Small intestine (tissue), 7 donors: ENCODE measurements at regions not wholly inside any gene's neighbourhood (a gene's known extent, or its start where the extent isn't known, plus 50 kb on each side); places are given as distances from the start of the nearest gene placed in this dataset.
A peak's percentile ranks its signal among the peaks of the same experiment; 100 is the strongest.

Source experiments
- DNase-seq, 2 donors: peaks; one replicate each; pipeline versions ENCODE4 v3.0.0 to v3.0.0-alpha.2; 2013
- FAIRE-seq: peaks from 2 replicates; lab custom pipeline; 2012; peaks lifted over from hg19 to GRCh38; lab: Jason Lieb, UNC
- H3K27ac ChIP-seq, 3 donors: one replicate each; pipeline ENCODE4 v1.5.1; 2013; ENCODE audit warnings: low read length in 2 of 3, mild to moderate bottlenecking in 2 of 3, control low read depth in 1 of 3, inconsistent platforms in 1 of 3, low read depth in 1 of 3, moderate library complexity in 1 of 3
- H3K27me3 ChIP-seq, 3 donors: one replicate each; pipeline ENCODE4 v1.6.1; 2013; ENCODE audit warnings: low read length in 3 of 3, inconsistent platforms in 1 of 3; ENCODE audit not compliant: control insufficient read depth in 3 of 3, insufficient read depth in 3 of 3
- H3K36me3 ChIP-seq, 3 donors: one replicate each; pipeline ENCODE4 v1.6.1; 2013; ENCODE audit warnings: low read length in 3 of 3, inconsistent platforms in 1 of 3, low read depth in 1 of 3, mild to moderate bottlenecking in 1 of 3, moderate library complexity in 1 of 3; ENCODE audit not compliant: control insufficient read depth in 3 of 3, insufficient read depth in 2 of 3
- H3K4me1 ChIP-seq, 3 donors: one replicate each; pipeline ENCODE4 v1.6.1; 2013; ENCODE audit warnings: low read length in 2 of 3, inconsistent platforms in 1 of 3, low read depth in 1 of 3, mild to moderate bottlenecking in 1 of 3, moderate library complexity in 1 of 3; ENCODE audit not compliant: control insufficient read depth in 3 of 3, insufficient read depth in 2 of 3
- H3K4me3 ChIP-seq, 3 donors: one replicate each; pipeline ENCODE4 v1.5.1; 2013; ENCODE audit warnings: low read length in 3 of 3, control low read depth in 1 of 3, inconsistent platforms in 1 of 3, low read depth in 1 of 3, mild to moderate bottlenecking in 1 of 3, moderate library complexity in 1 of 3
- H3K9me3 ChIP-seq, 2 donors: one replicate each; pipeline ENCODE4 v1.6.1; 2013; ENCODE audit warnings: low read depth in 1 of 2, low read length in 1 of 2; ENCODE audit not compliant: control insufficient read depth in 2 of 2, insufficient read depth in 1 of 2
- WGBS, 3 donors: extraction: QIAGEN DNeasy Blood & Tissue Kit; methylation state at CpG; one replicate each; pipeline ENCODE4 v1.1.7; 2013; 5-methylcytosine and 5-hydroxymethylcytosine counted together
- donor health status: healthy with polysubstance abuse.
- donor health status: control.
- donor health status: control.
- donor health status: Bipolar disorder and iron deficiency.
- donor health status: healthy.

DNA sequence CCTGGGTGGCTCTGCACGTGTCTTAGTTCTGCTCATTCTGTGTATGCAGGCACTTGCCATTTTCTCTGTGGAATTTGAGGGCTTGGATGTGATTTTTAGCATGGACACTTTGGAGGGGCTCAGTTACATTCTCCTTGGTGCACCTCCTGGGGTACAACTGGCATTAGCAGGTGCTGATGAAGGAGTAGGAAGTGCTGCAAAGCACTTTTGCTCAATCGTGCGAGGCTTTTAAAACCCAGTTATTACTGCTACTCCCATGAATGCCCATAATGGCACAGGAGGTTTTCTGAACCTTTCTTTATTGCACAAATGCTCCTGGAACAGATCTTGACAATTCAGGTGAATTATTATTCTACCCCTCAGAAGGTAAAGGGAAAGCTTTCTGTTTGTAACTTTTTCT is 78.7 kb downstream of the SLC25A47 start:
- H3K4me1 ChIP-seq, result peaks cover 3 to 51% (median 19%) of the 10 kb centered on the region in 3 donors
- H3K4me3 ChIP-seq, result no peak overlapping the region
- no peaks in the 10 kb centered on the region for H3K9me3 ChIP-seq
- H3K27ac ChIP-seq, result no peak overlapping the region
- no peak for DNase-seq
- H3K27me3 ChIP-seq, result no peaks in the 10 kb centered on the region
- H3K36me3 ChIP-seq, result peaks cover 0 to 4% (median 0%) of the 10 kb centered on the region in 3 donors
- FAIRE-seq, result no peak
- WGBS, 3 donors, result 59 to 82% (median 74%) methylated on average over 3 of the region's 3 CpGs

DNA sequence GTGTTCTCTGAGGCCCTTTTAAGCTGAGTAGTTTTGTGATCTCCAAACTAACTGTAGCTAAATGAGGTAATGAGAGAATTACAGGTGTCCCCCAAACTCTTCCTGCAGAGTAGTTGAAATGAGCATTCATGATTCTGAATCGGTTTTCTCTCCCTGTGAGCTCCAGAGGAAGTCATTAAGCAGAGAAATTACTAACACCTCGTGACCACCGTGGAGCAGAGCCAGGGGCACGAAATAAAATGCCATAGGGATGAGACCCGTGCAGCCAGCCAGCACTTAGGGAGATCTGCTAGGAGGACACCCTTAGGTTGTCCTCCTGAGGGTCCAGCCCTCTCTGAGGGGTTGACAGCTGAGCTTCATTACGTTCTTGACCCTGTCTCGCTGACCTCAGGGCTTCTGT is 79.5 kb downstream of the SLC25A47 start:
- H3K36me3 ChIP-seq, result peaks cover 0 to 4% (median 0%) of the 10 kb centered on the region in 3 donors
- no peak overlapping the region for H3K4me3 ChIP-seq
- no peak for FAIRE-seq
- no peak for DNase-seq
- WGBS, 3 donors, result 57 to 66% (median 59%) methylated on average over 7 of the region's 7 CpGs
- H3K27ac ChIP-seq, result no peak overlapping the region
- peaks cover 3 to 57% (median 21%) of the 10 kb centered on the region in 3 donors for H3K4me1 ChIP-seq
- H3K9me3 ChIP-seq, result no peaks in the 10 kb centered on the region
- no peaks in the 10 kb centered on the region for H3K27me3 ChIP-seq

DNA sequence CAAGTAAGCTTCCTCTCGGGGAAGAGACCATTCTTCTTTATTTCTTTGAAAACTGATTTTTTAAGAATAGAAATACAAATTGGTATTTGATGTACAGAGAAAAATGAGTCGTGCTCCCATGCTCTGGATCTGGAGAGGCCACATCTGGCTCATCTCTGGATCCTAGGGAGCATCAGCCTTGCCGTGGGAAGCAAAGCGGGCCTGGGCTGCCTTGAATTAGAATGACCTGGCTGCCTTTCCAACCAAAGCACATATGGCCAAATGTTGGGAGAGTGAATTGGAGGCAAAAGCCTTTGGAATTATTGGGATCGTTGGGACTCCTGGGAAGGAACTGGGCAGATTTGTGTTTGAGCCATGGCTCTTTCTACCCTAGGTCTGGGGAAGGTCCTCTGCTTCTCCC is 80.0 kb downstream of the SLC25A47 start:
- H3K4me3 ChIP-seq, result no peak overlapping the region
- H3K9me3 ChIP-seq, result no peaks in the 10 kb centered on the region
- FAIRE-seq (no peak), DNase-seq (no peak)
- peaks cover 0 to 4% (median 0%) of the 10 kb centered on the region in 3 donors for H3K36me3 ChIP-seq
- H3K27me3 ChIP-seq, result no peaks in the 10 kb centered on the region
- 90 to 92% (median 91%) methylated on average over 5 of the region's 5 CpGs for WGBS, 3 donors
- H3K27ac ChIP-seq, result peak overlapping the region in 2 of 3 donors; percentile 57 to 80
- H3K4me1 ChIP-seq, result peaks cover 3 to 58% (median 24%) of the 10 kb centered on the region in 3 donors

DNA sequence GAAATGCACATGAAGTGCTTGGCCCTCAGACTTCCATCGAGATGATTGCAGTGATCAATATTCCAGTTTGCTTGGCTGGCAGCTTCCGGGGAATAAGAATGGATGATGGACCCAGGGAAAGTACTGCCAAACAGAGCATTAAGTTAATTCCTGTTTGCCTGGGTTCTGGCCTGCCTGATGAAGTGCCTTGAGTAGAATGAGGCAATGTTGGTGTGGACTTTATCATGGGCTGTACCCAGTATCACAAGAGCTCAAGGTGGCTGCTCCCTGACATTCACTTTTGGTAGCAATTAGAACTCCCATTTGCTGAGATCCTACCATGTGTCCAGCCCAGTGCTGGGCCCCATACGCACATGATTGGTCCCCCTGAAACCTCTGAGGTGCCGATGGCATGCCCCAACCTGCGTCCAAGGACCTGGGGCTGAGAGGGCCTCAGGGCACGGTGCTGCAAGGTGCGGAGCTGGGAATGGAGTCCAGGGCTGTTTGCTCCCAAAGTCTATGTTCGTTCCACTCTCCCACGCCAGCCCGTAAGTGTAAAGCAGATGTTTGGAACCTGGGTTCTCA is 80.7 kb downstream of the SLC25A47 start:
- DNase-seq (peak; percentile 85 to 88), FAIRE-seq (no peak)
- peaks cover 3 to 60% (median 24%) of the 10 kb centered on the region in 3 donors for H3K4me1 ChIP-seq
- no peaks in the 10 kb centered on the region for H3K9me3 ChIP-seq
- H3K27ac ChIP-seq, result peak overlapping the region in 2 of 3 donors; percentile 57 to 80
- H3K27me3 ChIP-seq, result no peaks in the 10 kb centered on the region
- 76 to 88% (median 83%) methylated on average over 10 of the region's 10 CpGs for WGBS, 3 donors
- peaks cover 0 to 5% (median 0%) of the 10 kb centered on the region in 3 donors for H3K36me3 ChIP-seq
- H3K4me3 ChIP-seq, result peak overlapping the region in 1 of 3 donors; percentile 6

DNA sequence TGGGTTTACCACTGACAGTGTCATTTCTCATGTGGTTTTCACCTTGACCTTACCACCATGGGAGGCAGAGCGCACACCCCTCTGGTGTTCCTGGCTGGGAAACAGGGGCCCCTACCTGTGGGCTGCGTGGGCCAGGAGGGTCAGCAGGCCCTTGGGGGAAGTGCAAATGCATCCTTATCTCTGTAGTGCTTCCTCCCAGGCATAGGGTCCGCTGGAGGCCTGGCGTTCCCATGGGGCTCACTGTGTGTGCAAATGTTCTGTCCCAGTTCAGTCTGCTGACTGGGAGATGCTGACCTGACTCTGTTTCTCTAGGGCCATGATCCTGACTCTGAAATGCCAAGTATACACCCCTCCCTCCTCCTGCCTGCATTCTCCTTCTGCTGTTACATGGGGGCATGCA is 81.3 kb downstream of the SLC25A47 start:
- Histone ChIP-seq H3K4me1 (peaks cover 3 to 64% (median 24%) of the 10 kb centered on the region in 3 donors), H3K9me3 (no peaks in the 10 kb centered on the region), H3K27ac (peak overlapping the region in 2 of 3 donors; percentile 57 to 80), H3K4me3 (peak overlapping the region in 1 of 3 donors; percentile 6), H3K36me3 (peaks cover 0 to 7% (median 0%) of the 10 kb centered on the region in 3 donors), H3K27me3 (no peaks in the 10 kb centered on the region)
- whole genome bisulfite sequencing, 3 donors, result 82 to 90% (median 88%) methylated on average over 4 of the region's 4 CpGs
- FAIRE-seq (no peak), DNase-seq (no peak)

GRCh38 chr14:100405760-100406455 is 82.8 kb downstream of the SLC25A47 start:
- peaks cover 0 to 7% (median 0%) of the 10 kb centered on the region in 3 donors for H3K36me3 ChIP-seq
- WGBS, 3 donors, result 43 to 72% (median 57%) methylated on average over 12 of the region's 12 CpGs
- peaks cover 3 to 70% (median 24%) of the 10 kb centered on the region in 3 donors for H3K4me1 ChIP-seq
- H3K27me3 ChIP-seq, result no peaks in the 10 kb centered on the region
- DNase-seq (no peak), FAIRE-seq (no peak)
- H3K4me3 ChIP-seq, result no peak overlapping the region
- peak overlapping the region; percentile 92 to 97 (median 93) for H3K27ac ChIP-seq
- no peaks in the 10 kb centered on the region for H3K9me3 ChIP-seq

- H3K4me1 ChIP-seq, result peaks cover 3 to 70% (median 24%) of the 10 kb centered on the region in 3 donors
- peak; percentile 91 to 98 for DNase-seq
Measured at GRCh38 chr14:100406505-100407131, 83.5 kb downstream of the SLC25A47 start.

DNA sequence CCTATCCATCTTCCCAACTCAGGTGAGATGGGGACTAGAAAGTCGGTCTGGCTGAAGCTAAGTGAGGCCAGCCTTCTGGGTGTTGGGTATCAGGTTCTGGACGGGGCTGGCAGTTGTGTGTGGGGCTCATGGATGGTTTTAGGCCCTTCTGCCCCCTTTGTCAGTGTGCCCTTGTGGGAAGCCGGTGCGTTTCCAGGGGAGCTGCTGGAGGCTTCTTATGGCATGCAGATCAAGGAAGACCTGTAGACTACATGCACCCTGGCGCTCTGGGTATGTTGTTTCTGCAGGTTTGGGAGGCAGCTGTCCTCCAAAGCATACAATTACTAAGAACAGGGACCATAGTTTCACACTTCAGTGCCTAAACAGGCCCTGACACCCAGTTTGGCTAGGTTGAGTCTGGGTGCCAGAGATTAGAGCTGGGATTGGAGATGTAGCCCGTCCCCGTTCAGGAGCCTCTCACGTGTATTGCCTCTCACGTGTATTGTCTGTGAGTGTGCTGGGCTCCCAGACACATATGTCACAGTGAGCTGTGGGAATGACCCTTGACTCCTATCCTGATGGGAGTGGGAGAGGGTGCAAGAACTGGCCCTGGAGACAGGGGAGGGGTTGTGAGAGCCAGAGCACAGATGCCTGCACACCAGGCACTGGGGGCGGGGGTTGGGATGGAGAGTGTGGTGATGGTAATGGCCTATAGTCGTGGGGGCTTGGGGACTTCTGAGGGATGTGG is 84.4 kb downstream of the SLC25A47 start:
- DNase-seq (peak in 1 of 2 donors; percentile 67), FAIRE-seq (no peak)
- no peaks in the 10 kb centered on the region for H3K27me3 ChIP-seq
- WGBS, 3 donors, result 44 to 85% (median 60%) methylated on average over 11 of the region's 11 CpGs
- H3K9me3 ChIP-seq, result no peaks in the 10 kb centered on the region
- peaks cover 3 to 66% (median 24%) of the 10 kb centered on the region in 3 donors for H3K4me1 ChIP-seq
- peak overlapping the region; percentile 92 to 97 (median 93) for H3K27ac ChIP-seq
- no peak overlapping the region for H3K4me3 ChIP-seq
- H3K36me3 ChIP-seq, result peaks cover 0 to 9% (median 0%) of the 10 kb centered on the region in 3 donors

More at GRCh38 chr14:100406505-100407131, 83.5 kb downstream of the SLC25A47 start:
- 14 to 54% (median 34%) methylated on average over 10 of the region's 10 CpGs for WGBS, 3 donors
- Histone ChIP-seq H3K27ac (peak overlapping the region; percentile 92 to 97 (median 93)), H3K36me3 (peaks cover 0 to 9% (median 0%) of the 10 kb centered on the region in 3 donors), H3K27me3 (no peaks in the 10 kb centered on the region), H3K9me3 (no peaks in the 10 kb centered on the region), H3K4me3 (no peak overlapping the region)
- FAIRE-seq, result no peak
